ENCODE measurements at regions not wholly inside any gene's neighbourhood (a gene's known extent, or its start where the extent isn't known, plus 50 kb on each side); places are given as distances from the start of the nearest gene placed in this dataset.
"Not testable (repeated sequence)": the region's sequence is repeated elsewhere in the genome, so short reads cannot be mapped to it uniquely, and the experiment has no call there.

DNA sequence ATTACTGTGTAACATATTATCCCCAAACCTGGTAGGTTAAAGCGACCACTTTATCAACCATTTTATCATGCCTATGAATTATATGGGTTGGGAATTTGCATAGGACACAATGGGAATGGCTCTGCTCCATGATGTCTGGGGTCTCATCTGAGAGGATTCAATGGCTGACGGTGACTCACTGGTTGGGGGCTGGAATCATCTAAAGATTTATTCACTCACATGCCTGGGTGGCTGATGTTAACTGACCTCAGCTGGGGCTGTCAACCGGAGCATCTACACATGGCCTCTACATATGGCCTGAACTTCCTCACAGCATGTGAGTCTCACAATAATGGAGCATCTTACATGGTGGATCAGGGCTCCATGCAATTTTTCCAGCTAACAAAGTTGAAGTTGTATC is 313.1 kb upstream of the PPP2R3A start:
- no peak for DNase-seq (ENCODE audit: low read depth)
- TF ChIP-seq CTCF (conservative IDR thresholded peaks at IDR 0.05; ENCODE audit: low read depth, low read length), result no peak
- H3K4me3 ChIP-seq (ENCODE audit: low read length), result no peak overlapping the region

GRCh38 chr3:135655328-135655727 is 310.2 kb upstream of the PPP2R3A start:
- no peak for DNase-seq (ENCODE audit: low read depth)
- no peak for TF ChIP-seq CTCF (conservative IDR thresholded peaks at IDR 0.05; ENCODE audit: low read depth, low read length)
- H3K4me3 ChIP-seq (ENCODE audit: low read length), result no peak overlapping the region

DNA sequence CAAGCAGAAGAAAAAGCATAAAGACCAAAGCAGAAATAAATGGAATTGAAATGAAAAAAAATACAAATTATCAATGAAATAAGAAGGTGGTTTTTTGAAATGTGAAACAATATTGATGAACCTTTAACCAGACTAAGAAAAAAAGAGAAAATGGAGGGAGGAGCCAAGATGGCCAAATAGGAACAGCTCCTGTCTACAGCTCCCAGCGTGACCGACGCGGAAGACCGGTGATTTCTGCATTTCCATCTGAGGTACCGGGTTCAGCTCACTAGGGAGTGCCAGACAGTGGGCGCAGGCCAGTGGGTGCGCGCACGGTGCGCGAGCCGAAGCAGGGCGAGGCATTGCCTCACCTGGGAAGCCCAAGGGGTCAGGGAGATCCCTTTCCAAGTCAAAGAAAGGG is 307.1 kb upstream of the PPP2R3A start:
- not testable (repeated sequence) for DNase-seq (ENCODE audit: low read depth); H3K4me3 ChIP-seq (ENCODE audit: low read length)

GRCh38 chr3:135667061-135667460 is 298.5 kb upstream of the PPP2R3A start:
- DNase-seq (ENCODE audit: low read depth), result no peak
- H3K4me3 ChIP-seq (ENCODE audit: low read length), result no peak overlapping the region
- TF ChIP-seq CTCF (conservative IDR thresholded peaks at IDR 0.05; ENCODE audit: low read depth, low read length), result no peak

- no peak for DNase-seq (ENCODE audit: low read depth)
- TF ChIP-seq CTCF (conservative IDR thresholded peaks at IDR 0.05; ENCODE audit: low read depth, low read length), result no peak
- H3K4me3 ChIP-seq (ENCODE audit: low read length), result no peak overlapping the region
These were observed 291.0 kb upstream of the PPP2R3A start for GRCh38 chr3:135674508-135674907.

GRCh38 chr3:135678386-135678785 is 287.1 kb upstream of the PPP2R3A start:
- no peak overlapping the region for H3K4me3 ChIP-seq (ENCODE audit: low read length)
- no peak for TF ChIP-seq CTCF (conservative IDR thresholded peaks at IDR 0.05; ENCODE audit: low read depth, low read length)
- no peak for DNase-seq (ENCODE audit: low read depth)

DNA sequence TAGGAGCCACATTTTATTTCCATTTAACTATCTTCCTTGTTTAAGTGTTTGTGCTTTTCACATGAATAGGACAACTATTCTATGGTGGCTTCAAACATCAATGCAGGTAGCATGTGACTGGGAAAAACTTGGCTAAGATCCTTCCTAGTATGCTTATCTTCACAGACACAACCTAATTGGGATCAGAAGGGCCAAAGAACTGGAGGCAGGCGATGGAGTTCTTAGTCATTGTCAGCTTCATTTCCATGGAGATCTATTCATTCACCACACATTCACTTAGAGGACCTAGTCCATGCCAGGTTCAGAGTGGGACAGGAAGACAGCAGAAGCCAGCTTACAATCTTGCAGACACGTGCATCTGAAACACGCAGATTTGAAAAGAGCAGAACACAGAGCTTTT is 277.5 kb upstream of the PPP2R3A start:
- TF ChIP-seq CTCF (conservative IDR thresholded peaks at IDR 0.05; ENCODE audit: low read depth, low read length), result no peak
- DNase-seq (ENCODE audit: low read depth), result no peak

GRCh38 chr3:135690664-135691063 is 274.9 kb upstream of the PPP2R3A start:
- no peak for TF ChIP-seq CTCF (conservative IDR thresholded peaks at IDR 0.05; ENCODE audit: low read depth, low read length)
- DNase-seq (ENCODE audit: low read depth), result no peak
- no peak overlapping the region for H3K4me3 ChIP-seq (ENCODE audit: low read length)

More for the DNA sequence above, 277.5 kb upstream of the PPP2R3A start:
- H3K4me3 ChIP-seq (ENCODE audit: low read length), result no peak overlapping the region

All from retinal pigment epithelial cell (primary cell).